Uterus (tissue), 2 donors: ENCODE measurements at regions not wholly inside any gene's neighbourhood (a gene's known extent, or its start where the extent isn't known, plus 50 kb on each side); places are given as distances from the start of the nearest gene placed in this dataset.

Experiments used
- CTCF ChIP-seq, 4 experiments: fragments of 200-600 bp in 2 of 4; fragments of 450-650 bp in 2 of 4; sonication (generic) in 2 of 4; IDR thresholded peaks; one replicate each; pipeline ENCODE4 v1.5.1; 2016 to 2019; ENCODE audit warnings: antibody characterized with exemption in 4 of 4, mild to moderate bottlenecking in 2 of 4, moderate library complexity in 1 of 4
- POLR2A ChIP-seq, 2 donors: fragments of 450-650 bp; IDR thresholded peaks; one replicate each; pipeline ENCODE4 v1.6.1; 2016; ENCODE audit warnings: antibody characterized with exemption in 2 of 2, mild to moderate bottlenecking in 1 of 2, moderate library complexity in 1 of 2

- no peak for TF ChIP-seq CTCF (IDR thresholded peaks at IDR 0.05)
- no peak for TF ChIP-seq POLR2A (IDR thresholded peaks at IDR 0.05)
Measured at GRCh38 chr7:156580036-156580435, 60.5 kb upstream of the RNF32 start.
